ENCODE measurements at regions not wholly inside any gene's neighbourhood (a gene's known extent, or its start where the extent isn't known, plus 50 kb on each side); places are given as distances from the start of the nearest gene placed in this dataset.

DNA sequence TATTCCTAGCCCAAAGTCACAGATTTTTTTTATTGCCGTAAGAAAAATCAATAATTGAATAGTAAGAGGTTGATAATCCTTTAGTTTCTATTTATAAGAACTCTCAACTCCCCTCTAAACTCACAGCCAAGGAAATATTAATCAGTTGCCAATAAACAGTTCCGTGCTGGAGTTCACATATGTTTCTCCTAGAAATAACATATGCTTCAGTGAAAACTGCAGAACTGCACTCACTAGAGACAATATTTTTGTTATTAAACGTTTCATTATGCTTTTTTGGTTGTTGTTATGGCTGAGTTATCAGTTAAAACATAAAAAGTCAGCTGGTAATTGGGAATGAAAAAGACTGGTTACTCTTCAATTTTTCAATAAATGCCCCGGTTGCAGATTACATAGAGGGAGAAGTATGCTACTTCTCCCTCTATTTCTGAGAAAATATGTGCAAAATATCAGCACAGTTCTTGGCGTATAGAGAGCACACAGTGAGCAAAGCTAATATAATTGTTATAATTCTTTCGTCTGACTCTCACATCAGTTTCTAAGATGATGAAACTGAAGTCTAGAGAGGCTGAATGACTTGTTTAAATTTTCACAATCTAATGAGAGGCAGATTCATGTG, 781.2 kb upstream of the GRM7 start:
- H3K4me3 ChIP-seq (ENCODE audit: low read depth, low read length): no peak overlapping the region
- TF ChIP-seq, protein P1, sequence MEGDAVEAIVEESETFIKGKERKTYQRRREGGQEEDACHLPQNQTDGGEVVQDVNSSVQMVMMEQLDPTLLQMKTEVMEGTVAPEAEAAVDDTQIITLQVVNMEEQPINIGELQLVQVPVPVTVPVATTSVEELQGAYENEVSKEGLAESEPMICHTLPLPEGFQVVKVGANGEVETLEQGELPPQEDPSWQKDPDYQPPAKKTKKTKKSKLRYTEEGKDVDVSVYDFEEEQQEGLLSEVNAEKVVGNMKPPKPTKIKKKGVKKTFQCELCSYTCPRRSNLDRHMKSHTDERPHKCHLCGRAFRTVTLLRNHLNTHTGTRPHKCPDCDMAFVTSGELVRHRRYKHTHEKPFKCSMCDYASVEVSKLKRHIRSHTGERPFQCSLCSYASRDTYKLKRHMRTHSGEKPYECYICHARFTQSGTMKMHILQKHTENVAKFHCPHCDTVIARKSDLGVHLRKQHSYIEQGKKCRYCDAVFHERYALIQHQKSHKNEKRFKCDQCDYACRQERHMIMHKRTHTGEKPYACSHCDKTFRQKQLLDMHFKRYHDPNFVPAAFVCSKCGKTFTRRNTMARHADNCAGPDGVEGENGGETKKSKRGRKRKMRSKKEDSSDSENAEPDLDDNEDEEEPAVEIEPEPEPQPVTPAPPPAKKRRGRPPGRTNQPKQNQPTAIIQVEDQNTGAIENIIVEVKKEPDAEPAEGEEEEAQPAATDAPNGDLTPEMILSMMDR (IDR thresholded peaks at IDR 0.05; ENCODE audit: borderline replicate concordance, insufficient read depth, low read depth, low read length): no peak

DNA sequence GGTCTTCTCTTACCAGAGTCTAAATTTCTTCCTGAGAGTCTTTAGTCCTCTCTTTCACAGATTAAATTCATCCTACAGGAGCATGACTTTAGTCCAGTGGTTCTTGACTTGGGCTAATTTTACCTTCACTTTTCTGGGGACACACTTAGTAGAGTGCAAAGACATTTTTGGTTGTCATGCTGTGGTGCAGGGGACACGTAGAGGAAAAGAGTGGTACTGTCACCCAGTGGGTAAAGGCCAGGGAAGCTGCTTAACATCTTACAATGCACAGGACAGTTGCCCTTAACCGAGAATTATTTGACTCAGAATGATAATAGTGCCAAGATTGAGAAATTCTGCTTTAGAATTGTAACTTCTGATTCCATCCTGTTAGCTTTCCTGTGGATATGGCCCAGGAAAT, 772.5 kb upstream of the GRM7 start:
- TF ChIP-seq, protein P1 (IDR thresholded peaks at IDR 0.05; ENCODE audit: borderline replicate concordance, insufficient read depth, low read depth, low read length): 0 out of 2 replicates have a peak, but pooled peaks have one; percentile 6
- no peak overlapping the region for H3K4me3 ChIP-seq (ENCODE audit: low read depth, low read length)

DNA sequence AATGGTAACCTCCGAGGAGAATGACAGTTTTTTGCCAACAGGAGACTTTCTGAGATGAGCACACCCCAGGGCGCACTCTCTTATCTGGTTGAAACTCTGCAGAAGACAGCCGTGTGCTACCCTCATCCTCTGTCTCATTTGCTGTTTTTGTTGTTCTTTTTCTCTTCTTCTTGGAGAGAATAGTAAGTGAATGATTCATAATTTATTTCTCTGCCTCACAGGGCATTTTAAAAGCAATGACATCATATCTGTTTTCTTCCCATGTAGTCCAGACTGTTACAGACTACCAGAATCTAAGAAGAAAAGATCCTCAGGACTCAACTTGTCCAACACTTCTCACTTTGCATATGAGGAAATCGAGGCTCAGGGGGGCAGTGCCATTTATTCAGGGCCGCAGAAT, 771.1 kb upstream of the GRM7 start:
- TF ChIP-seq, protein P1 (IDR thresholded peaks at IDR 0.05; ENCODE audit: borderline replicate concordance, insufficient read depth, low read depth, low read length): no peak
- no peak overlapping the region for H3K4me3 ChIP-seq (ENCODE audit: low read depth, low read length)

DNA sequence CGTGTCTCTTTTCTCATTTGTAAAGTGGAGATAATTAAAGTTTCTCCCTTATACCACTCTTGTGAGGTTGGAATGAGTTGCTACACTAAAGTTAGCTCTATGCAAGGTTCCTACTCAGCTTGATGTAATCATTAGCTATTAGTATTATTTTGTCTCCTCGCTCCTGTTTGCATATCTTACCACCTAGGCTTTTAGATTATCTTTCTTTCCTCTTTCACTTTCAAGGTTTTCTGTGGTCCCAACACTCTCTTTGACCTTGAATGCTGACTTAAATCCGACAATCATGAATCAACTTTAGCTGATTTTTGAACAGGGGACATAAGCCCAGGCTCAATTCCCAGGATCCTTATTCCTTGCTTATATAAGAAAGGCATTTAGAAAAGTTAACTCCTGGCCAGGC, 769.7 kb upstream of the GRM7 start:
- no peak overlapping the region for H3K4me3 ChIP-seq (ENCODE audit: low read depth, low read length)
- TF ChIP-seq, protein P1 (IDR thresholded peaks at IDR 0.05; ENCODE audit: borderline replicate concordance, insufficient read depth, low read depth, low read length): no peak

DNA sequence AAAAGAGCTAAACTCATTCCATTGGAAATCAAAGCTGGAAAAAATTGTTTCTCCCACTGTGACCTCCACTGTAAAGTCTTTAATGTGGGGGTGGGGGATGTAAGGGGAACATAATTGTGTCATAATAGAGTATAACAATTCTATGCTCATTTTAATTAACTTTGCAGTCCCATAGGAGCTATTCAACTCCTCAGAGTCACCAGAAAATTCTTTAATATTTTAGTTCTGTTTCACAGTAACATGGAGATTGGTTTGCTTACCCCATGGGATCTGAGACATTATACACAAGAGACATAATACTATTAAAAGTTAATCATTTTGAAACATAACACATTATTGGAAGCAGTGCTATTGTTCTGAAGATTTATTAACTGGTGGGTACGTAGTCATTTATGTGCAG, 765.9 kb upstream of the GRM7 start:
- H3K4me3 ChIP-seq (ENCODE audit: low read depth, low read length): no peak overlapping the region
- TF ChIP-seq, protein P1 (IDR thresholded peaks at IDR 0.05; ENCODE audit: borderline replicate concordance, insufficient read depth, low read depth, low read length): no peak

DNA sequence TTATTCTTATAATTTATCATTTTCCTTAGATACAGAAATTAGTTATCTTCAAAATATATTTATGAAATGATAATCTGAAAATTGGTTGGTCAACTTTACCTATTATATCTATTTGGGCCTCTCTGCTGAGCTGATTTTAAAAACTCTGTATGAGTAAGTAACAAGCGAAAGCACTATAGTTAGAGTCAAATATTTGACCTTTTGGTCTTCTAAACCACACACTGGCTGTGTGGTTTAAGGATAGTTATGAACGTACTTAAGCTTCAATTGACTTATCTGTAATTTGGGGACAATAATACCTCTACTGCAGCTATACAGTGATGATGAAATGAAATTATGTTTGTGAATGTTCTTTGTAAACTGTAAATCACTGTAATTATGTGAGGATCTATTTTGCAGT, 763.9 kb upstream of the GRM7 start:
- TF ChIP-seq, protein P1 (IDR thresholded peaks at IDR 0.05; ENCODE audit: borderline replicate concordance, insufficient read depth, low read depth, low read length): no peak
- no peak overlapping the region for H3K4me3 ChIP-seq (ENCODE audit: low read depth, low read length)

DNA sequence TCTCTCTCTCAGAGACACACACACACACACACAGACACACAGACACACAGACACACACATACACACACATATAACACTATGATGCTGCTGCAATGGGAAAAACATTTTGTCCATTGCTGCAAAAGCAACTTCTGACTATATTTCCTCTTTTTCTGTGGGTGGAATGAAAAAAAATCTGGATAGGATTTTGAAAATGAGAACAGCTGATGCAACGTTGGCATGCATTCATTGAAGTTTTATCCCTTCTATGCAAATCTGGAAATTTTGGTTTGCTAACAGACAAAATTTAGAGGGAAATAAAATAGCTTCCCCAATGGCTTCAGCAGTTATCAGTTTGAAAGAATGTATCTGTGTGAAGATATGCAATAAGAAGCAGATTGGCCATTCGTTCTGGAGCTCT, 763.4 kb upstream of the GRM7 start:
- no peak overlapping the region for H3K4me3 ChIP-seq (ENCODE audit: low read depth, low read length)
- TF ChIP-seq, protein P1 (IDR thresholded peaks at IDR 0.05; ENCODE audit: borderline replicate concordance, insufficient read depth, low read depth, low read length): no peak
